ENCODE measurements at regions not wholly inside any gene's neighbourhood (a gene's known extent, or its start where the extent isn't known, plus 50 kb on each side); places are given as distances from the start of the nearest gene placed in this dataset.

- TF ChIP-seq EGR2 (tag by site-specific recombination; IDR thresholded peaks at IDR 0.05; ENCODE audit: low read depth), result no peak
- TF ChIP-seq CTCF (tag by site-specific recombination; IDR thresholded peaks at IDR 0.05), result no peak
- no peak for TF ChIP-seq ZNF791 (tag by site-specific recombination; IDR thresholded peaks at IDR 0.05)
- TF ChIP-seq ZNF501 (tag by site-specific recombination; IDR thresholded peaks at IDR 0.05), result no peak
- no peak for TF ChIP-seq ZNF202 (tag by site-specific recombination; IDR thresholded peaks at IDR 0.05; ENCODE audit: borderline replicate concordance)
- no peak for TF ChIP-seq ZNF274 (IDR thresholded peaks at IDR 0.05; ENCODE audit: low read length)
- no peak for TF ChIP-seq ZNF274 (tag by site-specific recombination; IDR thresholded peaks at IDR 0.05; ENCODE audit: borderline replicate concordance)
- TF ChIP-seq ZBTB21 (tag by site-specific recombination; IDR thresholded peaks at IDR 0.05), result no peak
- TF ChIP-seq MZF1 (tag by site-specific recombination; IDR thresholded peaks at IDR 0.05; ENCODE audit: borderline replicate concordance), result no peak
- no peak for TF ChIP-seq ZNF423 (tag by site-specific recombination; IDR thresholded peaks at IDR 0.05)
- no peak for TF ChIP-seq ZNF146 (tag by site-specific recombination; IDR thresholded peaks at IDR 0.05)
- no peak for TF ChIP-seq ZNF768 (tag by site-specific recombination; IDR thresholded peaks at IDR 0.05)
- TF ChIP-seq PRDM2 (tag by site-specific recombination; IDR thresholded peaks at IDR 0.05; ENCODE audit: borderline replicate concordance), result no peak
- TF ChIP-seq ZNF148 (tag by site-specific recombination; IDR thresholded peaks at IDR 0.05; ENCODE audit: borderline replicate concordance), result no peak
These were observed 387.1 kb downstream of the METTL15 start for GRCh38 chr11:28495333-28495732.
